Adrenal gland (tissue), 9 donors: ENCODE measurements at regions not wholly inside any gene's neighbourhood (a gene's known extent, or its start where the extent isn't known, plus 50 kb on each side); places are given as distances from the start of the nearest gene placed in this dataset.

ENCODE experiments used
- DNase-seq, 7 donors: peaks; one replicate each; pipeline ENCODE4 v3.0.0-alpha.2; 2019 to 2020
- H3K27ac ChIP-seq, 5 donors: fragments of 200-600 bp; sonication (generic) in 4 of 5; 1 replicate in 3 of 5; 2 replicates in 2 of 5; pipeline versions ENCODE4 v1.5.1 to v1.8.0; 2016 to 2020; ENCODE audit warnings: mild to moderate bottlenecking in 1 of 5
- H3K27me3 ChIP-seq: fragments of 200-600 bp; 2 replicates; pipeline ENCODE4 v1.8.0; 2021
- H3K36me3 ChIP-seq, 2 donors: fragments of 200-600 bp; replicated peaks in 1 of 2; 1 replicate in 1 of 2; 2 replicates in 1 of 2; pipeline versions ENCODE4 v1.5.1 to v1.8.0; 2018 to 2022
- H3K4me1 ChIP-seq, 2 donors: fragments of 200-600 bp; replicated peaks in 1 of 2; 1 replicate in 1 of 2; 2 replicates in 1 of 2; pipeline versions ENCODE4 v1.5.1 to v1.8.0; 2018 to 2021
- H3K4me3 ChIP-seq, 4 donors: fragments of 200-600 bp; sonication (generic) in 3 of 4; one replicate each; pipeline ENCODE4 v1.5.1; 2016 to 2018
- H3K9me3 ChIP-seq, 3 donors: fragments of 200-600 bp; sonication (generic) in 1 of 3; replicated peaks in 1 of 3; 1 replicate in 2 of 3; 2 replicates in 1 of 3; pipeline versions ENCODE4 v1.5.1 to v1.8.0; 2016 to 2021
- POLR2A ChIP-seq, 2 donors: fragments of 450-650 bp; IDR thresholded peaks; one replicate each; pipeline ENCODE4 v1.6.1; 2017; ENCODE audit warnings: antibody characterized with exemption in 2 of 2, mild to moderate bottlenecking in 2 of 2, moderate library complexity in 1 of 2
- WGBS, 4 donors: extraction: QIAGEN DNeasy Blood & Tissue Kit in 2 of 4; methylation state at CpG; one replicate each; pipeline versions ENCODE4 v1.1.5 to v1.1.7; 2013 to 2017; 5-methylcytosine and 5-hydroxymethylcytosine counted together
- intact Hi-C, 2 donors: fragments of 100-400 bp; cut with DNase I; formaldehyde crosslinking; loops; one replicate each; pipeline versions ENCODE4 v1.14.1 to v1.15.0; 2022 to 2023
- TF ChIP-seq, protein P1 (sequence below), 6 experiments: fragments of 450-650 bp in 4 of 6; fragments of 200-600 bp in 2 of 6; sonication (generic) in 1 of 6; IDR thresholded peaks; 1 replicate in 5 of 6; 2 replicates in 1 of 6; pipeline versions ENCODE4 v1.5.1 to v1.8.0; 2016 to 2021; ENCODE audit warnings: antibody characterized with exemption in 6 of 6, mild to moderate bottlenecking in 2 of 6, moderate library complexity in 1 of 6
- donor health status: healthy with polysubstance abuse.
- donor health status: Bipolar disorder and iron deficiency.
- donor health status: DM: yes; HTN: yes; CAD: no.
- donor health status: DM: no; HTN: no; CAD: no.
- donor health status: DM: no; HTN: no; CAD: no.

DNA sequence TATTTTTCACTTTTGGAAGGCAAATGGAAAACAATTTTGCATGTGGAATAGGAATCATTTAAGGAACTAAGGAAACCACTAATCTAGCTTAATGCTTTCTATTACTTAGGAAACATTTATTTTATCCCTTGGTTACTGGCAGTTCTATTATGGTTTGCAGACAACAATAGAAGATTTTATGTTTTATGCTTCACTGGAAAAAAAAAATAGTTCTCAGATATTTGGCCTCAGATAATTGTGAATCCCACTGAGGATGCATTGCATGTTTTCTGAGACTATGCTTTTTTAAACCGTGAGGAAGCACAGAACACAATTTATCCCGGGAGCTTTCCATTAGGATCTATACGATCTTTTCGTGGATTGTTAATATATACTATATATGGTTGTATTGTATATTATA lies 356.9 kb downstream of the CSNK1G3 start:
- TF ChIP-seq, protein P1, sequence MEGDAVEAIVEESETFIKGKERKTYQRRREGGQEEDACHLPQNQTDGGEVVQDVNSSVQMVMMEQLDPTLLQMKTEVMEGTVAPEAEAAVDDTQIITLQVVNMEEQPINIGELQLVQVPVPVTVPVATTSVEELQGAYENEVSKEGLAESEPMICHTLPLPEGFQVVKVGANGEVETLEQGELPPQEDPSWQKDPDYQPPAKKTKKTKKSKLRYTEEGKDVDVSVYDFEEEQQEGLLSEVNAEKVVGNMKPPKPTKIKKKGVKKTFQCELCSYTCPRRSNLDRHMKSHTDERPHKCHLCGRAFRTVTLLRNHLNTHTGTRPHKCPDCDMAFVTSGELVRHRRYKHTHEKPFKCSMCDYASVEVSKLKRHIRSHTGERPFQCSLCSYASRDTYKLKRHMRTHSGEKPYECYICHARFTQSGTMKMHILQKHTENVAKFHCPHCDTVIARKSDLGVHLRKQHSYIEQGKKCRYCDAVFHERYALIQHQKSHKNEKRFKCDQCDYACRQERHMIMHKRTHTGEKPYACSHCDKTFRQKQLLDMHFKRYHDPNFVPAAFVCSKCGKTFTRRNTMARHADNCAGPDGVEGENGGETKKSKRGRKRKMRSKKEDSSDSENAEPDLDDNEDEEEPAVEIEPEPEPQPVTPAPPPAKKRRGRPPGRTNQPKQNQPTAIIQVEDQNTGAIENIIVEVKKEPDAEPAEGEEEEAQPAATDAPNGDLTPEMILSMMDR (IDR thresholded peaks at IDR 0.05): no peak
- TF ChIP-seq POLR2A (IDR thresholded peaks at IDR 0.05): no peak
- Histone ChIP-seq H3K27me3 (no peaks in the 10 kb centered on the region), H3K4me3 (no peak overlapping the region), H3K4me1 (no peaks in the 10 kb centered on the region), H3K36me3 (no peaks in the 10 kb centered on the region), H3K27ac (no peak overlapping the region), H3K9me3 (no peaks in the 10 kb centered on the region)
- intact Hi-C loops: no loop called here
- 81 to 95% (median 91%) methylated on average over 4 of the region's 4 CpGs for WGBS, 4 donors
- no peak for DNase-seq

DNA sequence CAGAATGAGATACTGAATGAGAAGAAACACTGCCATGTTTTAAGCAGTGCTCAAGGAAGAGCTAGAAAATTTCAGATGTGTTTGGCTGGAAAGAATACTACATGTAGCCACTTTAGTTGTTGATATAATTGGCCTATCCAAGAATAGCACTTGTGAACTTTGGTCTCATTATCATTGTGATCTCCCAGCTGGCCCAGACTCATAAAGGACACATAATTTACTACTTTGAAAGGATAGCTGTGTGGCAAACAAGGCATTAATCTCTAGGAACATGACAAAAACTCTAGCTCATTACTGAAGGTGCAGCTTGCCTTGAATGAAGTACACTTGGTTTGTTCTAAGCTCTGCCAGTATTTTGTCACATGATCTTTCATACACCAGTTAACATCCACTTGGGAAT lies 356.3 kb downstream of the CSNK1G3 start:
- TF ChIP-seq POLR2A (IDR thresholded peaks at IDR 0.05): no peak
- TF ChIP-seq, protein P1 (IDR thresholded peaks at IDR 0.05): no peak
- Histone ChIP-seq H3K9me3 (no peaks in the 10 kb centered on the region), H3K27me3 (no peaks in the 10 kb centered on the region), H3K36me3 (no peaks in the 10 kb centered on the region), H3K4me3 (no peak overlapping the region), H3K4me1 (no peaks in the 10 kb centered on the region), H3K27ac (no peak overlapping the region)
- intact Hi-C loops: no loop called here
- no peak for DNase-seq

DNA sequence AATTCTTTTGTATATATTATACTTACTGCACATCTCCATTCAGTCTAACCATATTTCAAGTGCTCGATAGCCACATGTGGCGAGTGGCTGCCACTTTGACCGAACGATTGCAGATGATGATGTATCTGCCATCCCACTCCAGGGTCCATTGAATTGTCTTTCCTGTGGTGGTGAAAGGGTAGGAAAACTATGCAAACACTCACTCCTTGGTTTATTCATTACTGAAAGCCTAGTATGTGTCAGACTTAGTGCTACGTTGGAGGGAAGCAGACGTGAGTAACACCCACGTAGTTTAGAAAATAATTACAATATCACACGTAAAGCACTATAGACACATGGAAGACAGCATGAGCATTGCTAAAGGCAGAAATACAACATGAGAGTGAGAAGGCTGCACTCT lies 353.7 kb downstream of the CSNK1G3 start:
- Histone ChIP-seq H3K27me3 (no peaks in the 10 kb centered on the region), H3K27ac (no peak overlapping the region), H3K36me3 (no peaks in the 10 kb centered on the region), H3K4me3 (no peak overlapping the region), H3K9me3 (no peaks in the 10 kb centered on the region), H3K4me1 (no peaks in the 10 kb centered on the region)
- intact Hi-C loops: no loop called here
- WGBS, 4 donors: 90 to 93% (median 91%) methylated on average over 8 of the region's 8 CpGs
- TF ChIP-seq, protein P1 (IDR thresholded peaks at IDR 0.05): no peak
- no peak for TF ChIP-seq POLR2A (IDR thresholded peaks at IDR 0.05)
- DNase-seq: no peak

DNA sequence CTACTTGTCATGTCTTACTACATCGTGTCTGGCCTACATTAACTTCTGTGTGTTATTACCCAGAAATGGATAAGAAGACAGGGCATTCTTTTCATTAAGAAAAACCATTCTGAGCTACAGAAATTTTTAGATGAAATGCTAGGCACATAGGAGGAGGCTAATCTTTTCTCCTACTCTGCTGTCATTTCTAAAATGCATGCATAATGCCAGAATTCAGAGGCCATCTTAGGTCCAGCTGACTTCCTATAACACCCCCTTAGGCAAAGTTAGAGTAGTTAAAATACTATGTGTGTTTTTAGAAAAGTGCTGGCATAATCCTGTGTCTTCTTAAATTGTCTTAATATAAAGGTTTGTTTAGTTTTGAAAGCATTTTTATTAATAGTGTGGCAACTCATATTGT lies 352.6 kb downstream of the CSNK1G3 start:
- H3K4me3 ChIP-seq: no peak overlapping the region
- no peaks in the 10 kb centered on the region for H3K36me3 ChIP-seq
- WGBS, 4 donors: 82 to 97% (median 94%) methylated on average over 1 of the region's 1 CpG
- H3K9me3 ChIP-seq: no peaks in the 10 kb centered on the region
- H3K27me3 ChIP-seq: no peaks in the 10 kb centered on the region
- no peaks in the 10 kb centered on the region for H3K4me1 ChIP-seq
- TF ChIP-seq, protein P1 (IDR thresholded peaks at IDR 0.05): no peak
- TF ChIP-seq POLR2A (IDR thresholded peaks at IDR 0.05): no peak
- intact Hi-C loops: no loop called here
- DNase-seq: no peak
- H3K27ac ChIP-seq: no peak overlapping the region
